ENCODE measurements at regions not wholly inside any gene's neighbourhood (a gene's known extent, or its start where the extent isn't known, plus 50 kb on each side); places are given as distances from the start of the nearest gene placed in this dataset.
"Not testable (repeated sequence)": the region's sequence is repeated elsewhere in the genome, so short reads cannot be mapped to it uniquely, and the experiment has no call there.

DNA sequence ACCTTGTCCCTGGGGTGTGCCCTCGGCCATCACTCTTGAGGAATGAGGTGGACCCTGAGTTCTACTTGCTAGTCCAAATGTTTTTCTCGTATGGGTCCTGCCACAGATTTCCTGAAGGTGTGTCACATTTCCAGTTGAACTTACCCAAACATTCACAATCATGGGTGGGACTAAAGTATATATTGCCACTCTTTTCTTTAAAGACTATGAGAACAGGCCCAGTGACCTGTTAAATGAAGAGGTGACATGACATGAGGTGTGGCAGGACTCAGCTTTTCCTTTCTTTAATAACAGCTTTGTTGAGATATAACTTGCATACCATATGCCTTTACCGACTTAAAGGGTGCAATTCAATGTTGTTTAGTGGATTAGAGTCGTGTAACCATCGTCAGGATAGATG lies 177.2 kb upstream of the EXOC2 start:
- Histone ChIP-seq H3K36me3 (ENCODE audit: control insufficient read depth in 3 of 3, insufficient read depth in 3 of 3, low read length in 3 of 3) (no peaks in the 10 kb centered on the region), H3K27me3 (ENCODE audit: control insufficient read depth in 3 of 3, insufficient read depth in 3 of 3, low read length in 3 of 3) (no peaks in the 10 kb centered on the region), H3K9me3 (ENCODE audit: control insufficient read depth in 3 of 3, low read length in 3 of 3) (no peaks in the 10 kb centered on the region), H3K9ac (ENCODE audit: low read depth in 1 of 3, low read length in 3 of 3) (no peak overlapping the region), H3K4me1 (ENCODE audit: control insufficient read depth in 3 of 3, insufficient read depth in 3 of 3, low read length in 3 of 3) (no peaks in the 10 kb centered on the region), H3K4me3 (ENCODE audit: low read length in 3 of 3) (no peak overlapping the region), H3K27ac (ENCODE audit: low read depth, low read length) (no peak overlapping the region)

DNA sequence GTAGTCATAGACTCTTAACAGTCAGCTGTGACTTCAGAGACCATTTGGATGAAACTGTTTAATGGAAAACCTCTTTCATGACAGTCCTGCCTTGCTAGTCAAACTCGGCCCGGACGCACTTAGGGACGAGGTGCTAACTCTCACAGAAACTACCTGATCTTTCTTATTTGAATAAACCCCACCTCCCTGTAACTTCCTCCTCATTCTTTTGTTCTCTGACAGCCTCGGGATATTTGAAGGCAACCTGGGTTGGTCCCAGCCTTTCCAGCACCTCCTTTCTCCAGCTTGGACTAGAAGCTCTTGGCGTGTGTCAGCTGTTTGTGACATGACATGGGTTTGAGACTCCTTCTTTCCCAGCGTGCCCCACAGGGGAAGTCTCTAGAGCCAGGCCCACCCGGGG lies 175.3 kb upstream of the EXOC2 start:
- Histone ChIP-seq H3K4me3 (ENCODE audit: low read length in 3 of 3) (no peak overlapping the region), H3K27ac (ENCODE audit: low read depth, low read length) (no peak overlapping the region), H3K27me3 (ENCODE audit: control insufficient read depth in 3 of 3, insufficient read depth in 3 of 3, low read length in 3 of 3) (no peaks in the 10 kb centered on the region), H3K36me3 (ENCODE audit: control insufficient read depth in 3 of 3, insufficient read depth in 3 of 3, low read length in 3 of 3) (no peaks in the 10 kb centered on the region), H3K4me1 (ENCODE audit: control insufficient read depth in 3 of 3, insufficient read depth in 3 of 3, low read length in 3 of 3) (peaks cover 0 to 3% (median 0%) of the 10 kb centered on the region in 3 donors), H3K9me3 (ENCODE audit: control insufficient read depth in 3 of 3, low read length in 3 of 3) (no peaks in the 10 kb centered on the region), H3K9ac (ENCODE audit: low read depth in 1 of 3, low read length in 3 of 3) (no peak overlapping the region)

DNA sequence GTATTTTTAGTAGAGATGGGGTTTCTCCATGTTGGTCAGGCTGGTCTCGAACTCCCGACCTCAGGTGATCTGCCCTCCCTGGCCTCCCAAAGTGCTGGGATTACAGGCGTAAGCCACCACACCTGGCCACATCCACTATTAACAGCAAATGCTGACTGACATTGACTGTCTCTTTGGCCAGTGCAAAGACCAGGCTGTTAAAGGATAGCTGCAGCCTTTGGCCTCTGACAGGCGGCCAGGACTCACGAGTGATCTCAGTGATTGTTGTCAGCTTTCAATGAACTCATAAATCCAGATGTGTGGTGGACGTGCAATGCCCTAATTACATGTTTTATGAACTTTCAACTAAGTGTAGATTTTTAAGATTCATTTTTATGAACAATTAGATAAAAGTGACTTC lies 174.4 kb upstream of the EXOC2 start:
- Histone ChIP-seq H3K4me1 (ENCODE audit: control insufficient read depth in 3 of 3, insufficient read depth in 3 of 3, low read length in 3 of 3) (peaks cover 0 to 3% (median 0%) of the 10 kb centered on the region in 3 donors), H3K36me3 (ENCODE audit: control insufficient read depth in 3 of 3, insufficient read depth in 3 of 3, low read length in 3 of 3) (no peaks in the 10 kb centered on the region), H3K4me3 (ENCODE audit: low read length in 3 of 3) (no peak overlapping the region), H3K9ac (ENCODE audit: low read depth in 1 of 3, low read length in 3 of 3) (no peak overlapping the region), H3K9me3 (ENCODE audit: control insufficient read depth in 3 of 3, low read length in 3 of 3) (no peaks in the 10 kb centered on the region), H3K27me3 (ENCODE audit: control insufficient read depth in 3 of 3, insufficient read depth in 3 of 3, low read length in 3 of 3) (no peaks in the 10 kb centered on the region), H3K27ac (ENCODE audit: low read depth, low read length) (no peak overlapping the region)

DNA sequence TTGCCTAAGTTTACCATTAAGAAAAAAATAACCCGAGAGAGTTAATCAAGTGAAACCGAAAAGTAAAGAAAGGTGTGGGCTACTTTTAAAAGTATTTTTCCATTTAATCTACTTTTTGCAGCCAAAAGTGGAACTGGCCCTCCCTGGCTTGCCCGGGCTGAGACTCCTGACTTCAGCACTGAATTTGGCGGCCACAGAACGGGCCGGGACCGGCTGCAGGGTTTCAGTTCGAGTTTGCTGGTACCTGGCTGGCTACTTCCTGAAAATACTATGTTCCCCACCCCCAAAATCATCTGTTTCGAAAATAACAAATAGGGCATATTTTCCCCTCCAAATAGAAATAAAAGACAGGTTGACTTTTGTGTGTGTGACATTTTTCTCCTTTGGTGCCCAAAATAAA lies 173.4 kb upstream of the EXOC2 start:
- Histone ChIP-seq H3K27me3 (ENCODE audit: control insufficient read depth in 3 of 3, insufficient read depth in 3 of 3, low read length in 3 of 3) (no peaks in the 10 kb centered on the region), H3K9me3 (ENCODE audit: control insufficient read depth in 3 of 3, low read length in 3 of 3) (no peaks in the 10 kb centered on the region), H3K9ac (ENCODE audit: low read depth in 1 of 3, low read length in 3 of 3) (no peak overlapping the region), H3K36me3 (ENCODE audit: control insufficient read depth in 3 of 3, insufficient read depth in 3 of 3, low read length in 3 of 3) (no peaks in the 10 kb centered on the region), H3K4me1 (ENCODE audit: control insufficient read depth in 3 of 3, insufficient read depth in 3 of 3, low read length in 3 of 3) (peaks cover 0 to 4% (median 0%) of the 10 kb centered on the region in 3 donors), H3K4me3 (ENCODE audit: low read length in 3 of 3) (no peak overlapping the region), H3K27ac (ENCODE audit: low read depth, low read length) (no peak overlapping the region)

DNA sequence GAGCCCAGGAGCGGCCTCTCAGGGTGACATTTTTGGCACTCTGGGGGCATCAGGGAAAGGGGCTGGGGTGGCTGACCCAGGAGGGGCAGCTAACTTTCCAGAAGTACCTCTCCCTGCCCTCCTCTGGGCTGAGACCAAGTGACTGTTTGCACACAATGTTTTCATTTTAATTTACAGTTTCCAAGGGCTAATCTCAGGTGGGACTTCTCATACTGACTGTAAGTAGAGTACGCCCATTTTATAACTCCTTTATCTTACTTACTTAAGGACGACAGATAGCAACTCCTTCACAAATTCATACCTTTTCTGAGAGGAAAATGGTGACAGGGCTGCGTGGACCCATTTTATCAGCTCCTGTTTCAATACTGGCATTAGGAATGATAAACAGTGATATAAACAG lies 172.9 kb upstream of the EXOC2 start:
- no peaks in the 10 kb centered on the region for H3K27me3 ChIP-seq (ENCODE audit: control insufficient read depth in 3 of 3, insufficient read depth in 3 of 3, low read length in 3 of 3)
- H3K9ac ChIP-seq (ENCODE audit: low read depth in 1 of 3, low read length in 3 of 3): no peak overlapping the region
- H3K4me1 ChIP-seq (ENCODE audit: control insufficient read depth in 3 of 3, insufficient read depth in 3 of 3, low read length in 3 of 3): peaks cover 0 to 5% (median 0%) of the 10 kb centered on the region in 3 donors
- no peak overlapping the region for H3K4me3 ChIP-seq (ENCODE audit: low read length in 3 of 3)
- H3K27ac ChIP-seq (ENCODE audit: low read depth, low read length): no peak overlapping the region
- H3K9me3 ChIP-seq (ENCODE audit: control insufficient read depth in 3 of 3, low read length in 3 of 3): no peaks in the 10 kb centered on the region
- no peaks in the 10 kb centered on the region for H3K36me3 ChIP-seq (ENCODE audit: control insufficient read depth in 3 of 3, insufficient read depth in 3 of 3, low read length in 3 of 3)

DNA sequence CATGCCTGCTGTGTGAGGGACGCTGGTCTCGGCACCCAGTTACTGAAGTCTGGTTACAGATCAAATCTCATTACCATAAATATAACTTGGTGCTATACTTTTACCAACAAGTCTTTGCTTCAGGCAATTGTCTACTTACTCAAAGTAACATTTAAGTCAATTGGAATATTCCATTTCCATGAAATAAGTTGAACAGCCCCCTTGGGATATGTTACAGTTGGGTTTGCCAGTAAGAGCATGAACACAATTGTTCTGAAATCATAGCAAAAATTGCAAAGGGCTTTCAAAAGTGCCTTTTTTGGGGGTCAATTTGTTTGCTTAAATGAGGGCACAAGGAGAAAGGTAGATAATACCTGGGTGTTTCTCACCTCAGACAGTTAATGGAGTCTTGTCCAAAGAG lies 170.9 kb upstream of the EXOC2 start:
- Histone ChIP-seq H3K27me3 (ENCODE audit: control insufficient read depth in 3 of 3, insufficient read depth in 3 of 3, low read length in 3 of 3) (no peaks in the 10 kb centered on the region), H3K9me3 (ENCODE audit: control insufficient read depth in 3 of 3, low read length in 3 of 3) (no peaks in the 10 kb centered on the region), H3K27ac (ENCODE audit: low read depth, low read length) (no peak overlapping the region), H3K4me1 (ENCODE audit: control insufficient read depth in 3 of 3, insufficient read depth in 3 of 3, low read length in 3 of 3) (peaks cover 0 to 5% (median 0%) of the 10 kb centered on the region in 3 donors), H3K4me3 (ENCODE audit: low read length in 3 of 3) (no peak overlapping the region), H3K36me3 (ENCODE audit: control insufficient read depth in 3 of 3, insufficient read depth in 3 of 3, low read length in 3 of 3) (no peaks in the 10 kb centered on the region), H3K9ac (ENCODE audit: low read depth in 1 of 3, low read length in 3 of 3) (no peak overlapping the region)

DNA sequence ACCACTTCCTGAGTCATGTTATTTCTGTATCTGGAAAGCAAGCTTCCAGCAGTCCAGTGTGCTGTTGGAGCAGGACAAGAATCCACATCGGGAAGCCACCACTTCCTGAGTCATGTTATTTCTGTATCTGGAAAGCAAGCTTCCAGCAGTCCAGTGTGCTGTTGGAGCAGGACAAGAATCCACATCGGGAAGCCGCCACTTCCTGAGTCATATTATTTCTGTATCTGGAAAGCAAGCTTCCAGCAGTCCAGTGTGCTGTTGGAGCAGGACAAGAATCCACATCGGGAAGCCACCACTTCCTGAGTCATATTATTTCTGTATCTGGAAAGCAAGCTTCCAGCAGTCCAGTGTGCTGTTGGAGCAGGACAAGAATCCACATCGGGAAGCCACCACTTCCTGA lies 170.2 kb upstream of the EXOC2 start:
- H3K36me3 ChIP-seq (ENCODE audit: control insufficient read depth in 3 of 3, insufficient read depth in 3 of 3, low read length in 3 of 3); H3K9me3 ChIP-seq (ENCODE audit: control insufficient read depth in 3 of 3, low read length in 3 of 3); H3K9ac ChIP-seq (ENCODE audit: low read depth in 1 of 3, low read length in 3 of 3); H3K27ac ChIP-seq (ENCODE audit: low read depth, low read length); H3K4me3 ChIP-seq (ENCODE audit: low read length in 3 of 3); H3K4me1 ChIP-seq (ENCODE audit: control insufficient read depth in 3 of 3, insufficient read depth in 3 of 3, low read length in 3 of 3); H3K27me3 ChIP-seq (ENCODE audit: control insufficient read depth in 3 of 3, insufficient read depth in 3 of 3, low read length in 3 of 3): not testable (repeated sequence)

DNA sequence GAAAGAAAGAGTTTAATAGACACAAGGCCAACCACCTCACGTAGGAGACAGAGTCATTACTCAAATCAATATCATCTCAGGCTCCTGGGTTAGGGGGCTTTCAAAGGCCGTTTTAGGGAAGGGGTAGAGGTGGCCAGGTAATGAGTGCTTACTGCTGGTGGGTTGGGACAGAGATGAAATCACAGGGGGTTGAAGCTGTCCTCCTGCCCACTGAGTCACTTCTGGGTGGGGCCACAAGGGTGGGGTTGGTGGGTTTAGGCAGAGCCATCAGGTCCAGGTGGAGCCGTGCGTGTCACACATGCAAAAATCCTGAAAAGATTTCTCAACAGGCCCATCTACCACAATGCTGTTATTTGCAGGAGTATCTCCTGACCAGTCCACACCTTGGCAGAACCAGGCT lies 167.0 kb upstream of the EXOC2 start:
- Histone ChIP-seq H3K27me3 (ENCODE audit: control insufficient read depth in 3 of 3, insufficient read depth in 3 of 3, low read length in 3 of 3) (no peaks in the 10 kb centered on the region), H3K4me3 (ENCODE audit: low read length in 3 of 3) (no peak overlapping the region), H3K9ac (ENCODE audit: low read depth in 1 of 3, low read length in 3 of 3) (no peak overlapping the region), H3K9me3 (ENCODE audit: control insufficient read depth in 3 of 3, low read length in 3 of 3) (no peaks in the 10 kb centered on the region), H3K4me1 (ENCODE audit: control insufficient read depth in 3 of 3, insufficient read depth in 3 of 3, low read length in 3 of 3) (peaks cover 0 to 5% (median 4%) of the 10 kb centered on the region in 3 donors), H3K36me3 (ENCODE audit: control insufficient read depth in 3 of 3, insufficient read depth in 3 of 3, low read length in 3 of 3) (no peaks in the 10 kb centered on the region), H3K27ac (ENCODE audit: low read depth, low read length) (no peak overlapping the region)

DNA sequence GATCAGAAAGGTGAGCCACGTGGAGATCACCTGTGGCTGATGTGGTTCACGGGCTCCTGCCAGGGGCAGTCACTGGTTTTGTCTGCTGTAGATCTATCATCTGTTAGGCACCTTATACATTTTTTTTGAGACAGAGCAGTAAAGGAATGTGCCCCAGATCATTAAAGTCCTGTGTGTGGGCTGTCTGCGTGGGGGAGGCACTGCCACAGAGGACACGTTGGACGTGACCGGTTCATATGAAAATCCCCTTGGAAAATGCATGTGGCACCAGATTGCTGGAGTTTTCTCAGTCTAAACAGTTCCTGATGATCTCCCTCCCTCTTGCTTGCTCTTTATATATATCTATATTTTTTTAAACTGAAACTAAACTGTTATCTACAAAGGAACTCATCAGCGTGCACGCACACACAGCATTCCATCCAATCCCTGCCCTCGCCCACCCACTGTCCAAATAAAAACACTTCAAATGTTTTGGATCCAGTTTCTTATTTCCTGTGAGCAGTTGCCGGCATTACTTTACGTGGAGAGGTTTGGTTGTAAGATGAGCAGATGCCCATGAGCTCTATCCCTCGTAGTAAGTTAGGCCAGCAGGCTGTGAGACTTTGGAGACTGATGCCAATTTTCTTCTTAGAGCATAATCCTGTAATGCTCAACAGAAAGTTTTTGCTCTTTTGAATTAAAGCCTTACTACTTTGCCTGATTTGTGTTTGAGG lies 161.6 kb upstream of the EXOC2 start:
- Histone ChIP-seq H3K9me3 (ENCODE audit: control insufficient read depth in 3 of 3, low read length in 3 of 3) (peaks cover 0 to 3% (median 0%) of the 10 kb centered on the region in 3 donors), H3K4me1 (ENCODE audit: control insufficient read depth in 3 of 3, insufficient read depth in 3 of 3, low read length in 3 of 3) (peaks cover 0 to 4% (median 2%) of the 10 kb centered on the region in 3 donors), H3K4me3 (ENCODE audit: low read length in 3 of 3) (no peak overlapping the region), H3K36me3 (ENCODE audit: control insufficient read depth in 3 of 3, insufficient read depth in 3 of 3, low read length in 3 of 3) (no peaks in the 10 kb centered on the region), H3K27ac (ENCODE audit: low read depth, low read length) (no peak overlapping the region), H3K9ac (ENCODE audit: low read depth in 1 of 3, low read length in 3 of 3) (no peak overlapping the region), H3K27me3 (ENCODE audit: control insufficient read depth in 3 of 3, insufficient read depth in 3 of 3, low read length in 3 of 3) (no peaks in the 10 kb centered on the region)

DNA sequence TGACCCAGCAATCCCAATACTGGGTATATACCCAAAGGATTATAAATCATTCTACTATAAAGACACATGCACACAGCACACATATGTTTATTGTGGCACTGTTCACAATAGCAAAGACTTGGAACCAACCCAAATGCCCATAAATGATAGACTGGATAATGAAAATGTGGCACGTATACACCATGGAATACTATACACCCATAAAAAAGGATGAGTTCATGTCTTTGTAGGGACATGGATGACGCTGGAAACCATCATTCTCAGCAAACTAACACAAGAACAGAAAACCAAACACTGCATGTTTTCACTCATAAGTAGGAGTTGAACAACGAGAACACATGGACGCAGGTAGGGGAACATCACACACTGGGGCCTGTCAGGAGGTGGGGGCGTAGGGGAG lies 159.3 kb upstream of the EXOC2 start:
- H3K9me3 ChIP-seq (ENCODE audit: control insufficient read depth in 3 of 3, low read length in 3 of 3); H3K36me3 ChIP-seq (ENCODE audit: control insufficient read depth in 3 of 3, insufficient read depth in 3 of 3, low read length in 3 of 3); H3K27ac ChIP-seq (ENCODE audit: low read depth, low read length); H3K27me3 ChIP-seq (ENCODE audit: control insufficient read depth in 3 of 3, insufficient read depth in 3 of 3, low read length in 3 of 3); H3K9ac ChIP-seq (ENCODE audit: low read depth in 1 of 3, low read length in 3 of 3); H3K4me1 ChIP-seq (ENCODE audit: control insufficient read depth in 3 of 3, insufficient read depth in 3 of 3, low read length in 3 of 3); H3K4me3 ChIP-seq (ENCODE audit: low read length in 3 of 3): not testable (repeated sequence)

All from skeletal muscle tissue (tissue), 3 donors.